OCI-LY3 (cell line): ENCODE measurements at regions not wholly inside any gene's neighbourhood (a gene's known extent, or its start where the extent isn't known, plus 50 kb on each side); places are given as distances from the start of the nearest gene placed in this dataset.

ENCODE experiments used
- EZH2phosphoT487 ChIP-seq: fragments of 200-600 bp; shearing (Covaris generic); IDR thresholded peaks from 2 replicates; pipeline ENCODE4 v1.6.1; 2018; ENCODE audit warnings: antibody characterized with exemption, mixed run types, low read depth
- TF ChIP-seq, protein P1 (sequence below): fragments of 200-600, 300-600 bp; sonication (generic); IDR thresholded peaks from 2 replicates; pipeline ENCODE4 v1.5.1; 2014; ENCODE audit warnings: antibody characterized with exemption, low read length, low read depth

DNA sequence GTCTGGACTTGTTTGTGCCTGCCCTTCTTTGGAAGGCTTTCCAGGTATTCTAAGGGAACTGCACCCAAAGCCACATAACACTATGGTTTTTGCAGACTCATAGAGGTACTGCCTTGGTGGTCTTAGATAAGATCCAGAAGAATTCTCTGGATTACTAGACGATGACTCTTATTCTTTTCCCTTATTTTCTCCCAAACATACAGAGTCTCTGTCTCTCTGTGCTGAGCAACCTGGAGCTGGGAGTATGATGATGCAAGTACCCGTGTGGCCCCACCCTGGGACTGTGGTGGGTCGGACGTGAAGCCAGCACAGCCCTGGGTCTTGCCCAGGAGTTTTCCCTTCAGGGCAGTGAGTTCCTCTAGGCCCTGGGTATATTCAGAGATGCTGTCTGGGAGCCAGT lies 1342.4 kb upstream of the TENM3 start:
- no peak for TF ChIP-seq EZH2phosphoT487
- TF ChIP-seq, protein P1, sequence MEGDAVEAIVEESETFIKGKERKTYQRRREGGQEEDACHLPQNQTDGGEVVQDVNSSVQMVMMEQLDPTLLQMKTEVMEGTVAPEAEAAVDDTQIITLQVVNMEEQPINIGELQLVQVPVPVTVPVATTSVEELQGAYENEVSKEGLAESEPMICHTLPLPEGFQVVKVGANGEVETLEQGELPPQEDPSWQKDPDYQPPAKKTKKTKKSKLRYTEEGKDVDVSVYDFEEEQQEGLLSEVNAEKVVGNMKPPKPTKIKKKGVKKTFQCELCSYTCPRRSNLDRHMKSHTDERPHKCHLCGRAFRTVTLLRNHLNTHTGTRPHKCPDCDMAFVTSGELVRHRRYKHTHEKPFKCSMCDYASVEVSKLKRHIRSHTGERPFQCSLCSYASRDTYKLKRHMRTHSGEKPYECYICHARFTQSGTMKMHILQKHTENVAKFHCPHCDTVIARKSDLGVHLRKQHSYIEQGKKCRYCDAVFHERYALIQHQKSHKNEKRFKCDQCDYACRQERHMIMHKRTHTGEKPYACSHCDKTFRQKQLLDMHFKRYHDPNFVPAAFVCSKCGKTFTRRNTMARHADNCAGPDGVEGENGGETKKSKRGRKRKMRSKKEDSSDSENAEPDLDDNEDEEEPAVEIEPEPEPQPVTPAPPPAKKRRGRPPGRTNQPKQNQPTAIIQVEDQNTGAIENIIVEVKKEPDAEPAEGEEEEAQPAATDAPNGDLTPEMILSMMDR, result no peak
